ENCODE measurements at regions not wholly inside any gene's neighbourhood (a gene's known extent, or its start where the extent isn't known, plus 50 kb on each side); places are given as distances from the start of the nearest gene placed in this dataset.

- TF ChIP-seq, protein P1, sequence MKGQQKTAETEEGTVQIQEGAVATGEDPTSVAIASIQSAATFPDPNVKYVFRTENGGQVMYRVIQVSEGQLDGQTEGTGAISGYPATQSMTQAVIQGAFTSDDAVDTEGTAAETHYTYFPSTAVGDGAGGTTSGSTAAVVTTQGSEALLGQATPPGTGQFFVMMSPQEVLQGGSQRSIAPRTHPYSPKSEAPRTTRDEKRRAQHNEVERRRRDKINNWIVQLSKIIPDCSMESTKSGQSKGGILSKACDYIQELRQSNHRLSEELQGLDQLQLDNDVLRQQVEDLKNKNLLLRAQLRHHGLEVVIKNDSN (IDR thresholded peaks at IDR 0.05; ENCODE audit: borderline replicate concordance, low read depth), result no peak
- TF ChIP-seq JUND (IDR thresholded peaks at IDR 0.05) (no peak), POLR2AphosphoS5 (IDR thresholded peaks at IDR 0.05; ENCODE audit: low read depth, low read length) (no peak), ZBTB33 (IDR thresholded peaks at IDR 0.05; ENCODE audit: borderline replicate concordance, low read depth) (no peak)
Measured at GRCh38 chr2:2942906-2943305, 434.7 kb downstream of the EIPR1 start (continued).

- no peak for DNase-seq
- Histone ChIP-seq H2AFZ (ENCODE audit: low read depth) (no peak overlapping the region), H3F3A (replicated peaks; ENCODE audit: insufficient read depth) (no peaks in the 10 kb centered on the region), H3K27me3 (ENCODE audit: insufficient read depth) (no peaks in the 10 kb centered on the region), H3K4me3 (ENCODE audit: low read depth in 2 of 2, low read length in 1 of 2) (no peak overlapping the region), H3K9ac (no peak overlapping the region), H3K79me2 (ENCODE audit: insufficient read depth) (no peaks in the 10 kb centered on the region), H3K9me2 (no peaks in the 10 kb centered on the region), H3K4me2 (no peak overlapping the region), H3K27ac (ENCODE audit: low read depth in 2 of 2, low read length in 1 of 2) (no peak overlapping the region), H4K20me1 (ENCODE audit: insufficient read depth) (no peaks in the 10 kb centered on the region), H3K9me3 (0 out of 2 replicates have a peak, but pooled peaks cover 4% of the 10 kb centered on the region), H3K36me3 (replicated peaks in 1 of 2; ENCODE audit: control insufficient read depth in 1 of 2, insufficient read depth in 2 of 2, low read length in 1 of 2) (no peaks in the 10 kb centered on the region), H3K4me1 (ENCODE audit: control insufficient read depth in 1 of 2, insufficient read depth in 2 of 2, low read depth in 1 of 2, low read length in 1 of 2) (peaks cover 0 to 21% of the 10 kb centered on the region in 2 experiments; a peak in 2 of 4 replicates)
- CTCF ChIA-PET, result interaction anchor here (1.2 kb wide), 1 partner anchor 19 kb away, joined by 3 read pairs; no protein-coding TSS in a partner anchor
- WGBS (ENCODE audit: low lambda C conversion rate), result 51% methylated on average over 5 of the region's 5 CpGs
- POLR2A ChIA-PET, result interaction anchor here (0.7 kb wide), 1 partner anchor 244 kb away, joined by 3 read pairs; no protein-coding TSS in a partner anchor
- TF ChIP-seq CHD2 (IDR thresholded peaks at IDR 0.05; ENCODE audit: low read length, partially characterized antibody), result no peak
- TF ChIP-seq, protein P1 (IDR thresholded peaks at IDR 0.05; ENCODE audit: borderline replicate concordance, low read depth), result no peak
- no peak for TF ChIP-seq REST (IDR thresholded peaks at IDR 0.05; ENCODE audit: low read depth, low read length)
- TF ChIP-seq FOXJ3 (CRISPR knock-in tag; IDR thresholded peaks at IDR 0.05), result no peak
- TF ChIP-seq NRF1 (IDR thresholded peaks at IDR 0.05; ENCODE audit: low read depth, low read length), result no peak
- TF ChIP-seq ZBTB33 (IDR thresholded peaks at IDR 0.05; ENCODE audit: borderline replicate concordance, low read depth), result no peak
- TF ChIP-seq GABPA (IDR thresholded peaks at IDR 0.05; ENCODE audit: low read depth), result no peak
- TF ChIP-seq MXI1 (IDR thresholded peaks at IDR 0.05; ENCODE audit: low read depth, low read length), result no peak
- TF ChIP-seq, protein P2, sequence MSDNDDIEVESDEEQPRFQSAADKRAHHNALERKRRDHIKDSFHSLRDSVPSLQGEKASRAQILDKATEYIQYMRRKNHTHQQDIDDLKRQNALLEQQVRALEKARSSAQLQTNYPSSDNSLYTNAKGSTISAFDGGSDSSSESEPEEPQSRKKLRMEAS (IDR thresholded peaks at IDR 0.05; ENCODE audit: low read depth), result no peak
- no peak for TF ChIP-seq ELF1 (IDR thresholded peaks at IDR 0.05)
- TF ChIP-seq TCF12 (IDR thresholded peaks at IDR 0.05), result no peak
- no peak for TF ChIP-seq RXRA (IDR thresholded peaks at IDR 0.05; ENCODE audit: borderline replicate concordance, low read depth)
- TF ChIP-seq, protein P3, sequence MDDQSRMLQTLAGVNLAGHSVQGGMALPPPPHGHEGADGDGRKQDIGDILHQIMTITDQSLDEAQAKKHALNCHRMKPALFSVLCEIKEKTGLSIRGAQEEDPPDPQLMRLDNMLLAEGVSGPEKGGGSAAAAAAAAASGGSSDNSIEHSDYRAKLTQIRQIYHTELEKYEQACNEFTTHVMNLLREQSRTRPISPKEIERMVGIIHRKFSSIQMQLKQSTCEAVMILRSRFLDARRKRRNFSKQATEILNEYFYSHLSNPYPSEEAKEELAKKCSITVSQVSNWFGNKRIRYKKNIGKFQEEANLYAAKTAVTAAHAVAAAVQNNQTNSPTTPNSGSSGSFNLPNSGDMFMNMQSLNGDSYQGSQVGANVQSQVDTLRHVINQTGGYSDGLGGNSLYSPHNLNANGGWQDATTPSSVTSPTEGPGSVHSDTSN (IDR thresholded peaks at IDR 0.05), result no peak
- TF ChIP-seq FOXM1 (IDR thresholded peaks at IDR 0.05; ENCODE audit: low read depth), result no peak
Measured at GRCh38 chr2:2942225-2942624, 435.4 kb downstream of the EIPR1 start.
